ENCODE measurements at regions not wholly inside any gene's neighbourhood (a gene's known extent, or its start where the extent isn't known, plus 50 kb on each side); places are given as distances from the start of the nearest gene placed in this dataset.
"Not testable (repeated sequence)": the region's sequence is repeated elsewhere in the genome, so short reads cannot be mapped to it uniquely, and the experiment has no call there.

- TF ChIP-seq PRDM1 (tag by site-specific recombination; IDR thresholded peaks at IDR 0.05) (no peak), ZNF837 (tag by site-specific recombination; IDR thresholded peaks at IDR 0.05) (no peak), TCF7L2 (IDR thresholded peaks at IDR 0.05; ENCODE audit: borderline replicate concordance, low read depth, low read length) (no peak), REST (tag by site-specific recombination; IDR thresholded peaks at IDR 0.05) (no peak), GLIS1 (tag by site-specific recombination; IDR thresholded peaks at IDR 0.05) (no peak), INSM2 (tag by site-specific recombination; IDR thresholded peaks at IDR 0.05) (no peak), ZNF544 (tag by site-specific recombination; IDR thresholded peaks at IDR 0.05) (no peak), ZNF548 (tag by site-specific recombination; IDR thresholded peaks at IDR 0.05) (no peak)
- CTCF ChIA-PET, result no interaction called here
- Histone ChIP-seq H3K27ac (ENCODE audit: extremely low read depth, low read depth, low read length) (no peak overlapping the region), H3K4me3 (ENCODE audit: low read depth, low read length) (no peak overlapping the region), H3K36me3 (ENCODE audit: control insufficient read depth in 2 of 2, insufficient read depth in 1 of 2, low read length in 2 of 2) (no peaks in the 10 kb centered on the region), H3K9me3 (ENCODE audit: control insufficient read depth, insufficient read depth, low read depth, low read length) (no peaks in the 10 kb centered on the region), H3K4me1 (ENCODE audit: control insufficient read depth, insufficient read depth, low read length) (no peaks in the 10 kb centered on the region)
- POLR2A ChIA-PET, result no interaction called here
Observed at GRCh38 chr2:17460371-17461086, 57.7 kb downstream of the RAD51AP2 start.

GRCh38 chr2:17455343-17455742 lies 62.9 kb downstream of the RAD51AP2 start:
- ChIA-PET CTCF (no interaction called here), POLR2A (no interaction called here)
- Histone ChIP-seq H3K9me3 (ENCODE audit: control insufficient read depth, insufficient read depth, low read depth, low read length) (no peaks in the 10 kb centered on the region), H3K4me1 (ENCODE audit: control insufficient read depth, insufficient read depth, low read length) (no peaks in the 10 kb centered on the region), H3K4me3 (ENCODE audit: low read depth, low read length) (no peak overlapping the region), H3K27ac (ENCODE audit: extremely low read depth, low read depth, low read length) (no peak overlapping the region), H3K36me3 (ENCODE audit: control insufficient read depth in 2 of 2, insufficient read depth in 1 of 2, low read length in 2 of 2) (no peaks in the 10 kb centered on the region)
- TF ChIP-seq ZBTB20 (tag by site-specific recombination; IDR thresholded peaks at IDR 0.05), result no peak

GRCh38 chr2:17446191-17446590 lies 72.0 kb downstream of the RAD51AP2 start:
- CTCF ChIA-PET; POLR2A ChIA-PET; H3K4me3 ChIP-seq (ENCODE audit: low read depth, low read length): not testable (repeated sequence)

GRCh38 chr2:17445744-17446143 lies 72.5 kb downstream of the RAD51AP2 start:
- CTCF ChIA-PET, result no interaction called here
- TF ChIP-seq REPIN1 (tag by site-specific recombination; IDR thresholded peaks at IDR 0.05; ENCODE audit: low read depth) (no peak), ZNF221 (tag by site-specific recombination; IDR thresholded peaks at IDR 0.05; ENCODE audit: borderline replicate concordance) (no peak), ZNF76 (tag by site-specific recombination; IDR thresholded peaks at IDR 0.05; ENCODE audit: borderline replicate concordance, low read depth) (no peak), ZNF660 (tag by site-specific recombination; IDR thresholded peaks at IDR 0.05) (no peak), GLI4 (tag by site-specific recombination; IDR thresholded peaks at IDR 0.05) (no peak), BCL11B (tag by site-specific recombination; IDR thresholded peaks at IDR 0.05; ENCODE audit: low read depth) (no peak), ZNF513 (tag by site-specific recombination; IDR thresholded peaks at IDR 0.05) (no peak), ZNF311 (tag by site-specific recombination; IDR thresholded peaks at IDR 0.05; ENCODE audit: borderline replicate concordance) (no peak), ZNF621 (tag by site-specific recombination; IDR thresholded peaks at IDR 0.05) (no peak)

More at GRCh38 chr2:17446191-17446590, 72.0 kb downstream of the RAD51AP2 start:
- H3K4me1 ChIP-seq (ENCODE audit: control insufficient read depth, insufficient read depth, low read length); H3K9me3 ChIP-seq (ENCODE audit: control insufficient read depth, insufficient read depth, low read depth, low read length); H3K27ac ChIP-seq (ENCODE audit: extremely low read depth, low read depth, low read length); H3K36me3 ChIP-seq (ENCODE audit: control insufficient read depth in 2 of 2, insufficient read depth in 1 of 2, low read length in 2 of 2): not testable (repeated sequence)

More at GRCh38 chr2:17445744-17446143, 72.5 kb downstream of the RAD51AP2 start:
- POLR2A ChIA-PET, result no interaction called here
- H3K36me3 ChIP-seq (ENCODE audit: control insufficient read depth in 2 of 2, insufficient read depth in 1 of 2, low read length in 2 of 2), result no peaks in the 10 kb centered on the region
- H3K27ac ChIP-seq (ENCODE audit: extremely low read depth, low read depth, low read length), result no peak overlapping the region
- no peaks in the 10 kb centered on the region for H3K4me1 ChIP-seq (ENCODE audit: control insufficient read depth, insufficient read depth, low read length)
- H3K4me3 ChIP-seq (ENCODE audit: low read depth, low read length), result no peak overlapping the region
- no peaks in the 10 kb centered on the region for H3K9me3 ChIP-seq (ENCODE audit: control insufficient read depth, insufficient read depth, low read depth, low read length)
